22Rv1 (cell line): ENCODE measurements at regions not wholly inside any gene's neighbourhood (a gene's known extent, or its start where the extent isn't known, plus 50 kb on each side); places are given as distances from the start of the nearest gene placed in this dataset.
"Not testable (repeated sequence)": the region's sequence is repeated elsewhere in the genome, so short reads cannot be mapped to it uniquely, and the experiment has no call there.

ENCODE experiments used
- H3K27ac ChIP-seq: fragments of 450-650 bp; 2 replicates; pipeline ENCODE4 v1.5.1; 2017
- CTCF ChIP-seq: fragments of 450-650 bp; IDR thresholded peaks from 2 replicates; pipeline ENCODE4 v1.5.1; 2017; ENCODE audit warnings: mild to moderate bottlenecking
- ZFX ChIP-seq: fragments of 450-650 bp; IDR thresholded peaks from 2 replicates; pipeline ENCODE4 v1.6.1; 2017; ENCODE audit warnings: antibody characterized with exemption, borderline replicate concordance

- TF ChIP-seq ZFX (no peak), CTCF (no peak)
- H3K27ac ChIP-seq: peak overlapping the region; percentile 69
Observed at GRCh38 chr10:109650228-109650627, 273.1 kb downstream of the XPNPEP1 start.

DNA sequence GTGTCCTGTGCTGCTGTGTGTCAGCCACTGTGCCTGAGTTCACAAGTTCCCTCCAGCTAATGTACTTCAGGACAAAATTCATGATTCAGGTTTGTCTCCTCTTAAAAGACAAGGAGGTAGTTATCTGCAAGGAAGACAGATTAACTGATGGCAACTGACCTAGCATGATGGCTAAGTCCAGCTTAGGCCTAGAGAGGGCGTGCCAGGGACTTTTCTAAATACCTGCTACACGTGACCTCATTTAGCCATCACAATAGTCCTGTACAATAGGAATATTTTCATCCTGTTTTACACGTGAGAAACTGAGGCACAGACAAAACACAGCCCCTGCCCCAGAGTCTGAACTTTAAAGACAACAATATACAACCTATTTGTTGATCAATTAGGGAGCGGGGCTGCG is 275.7 kb downstream of the XPNPEP1 start:
- H3K27ac ChIP-seq: peak overlapping the region; percentile 69
- TF ChIP-seq CTCF (peak; percentile 49), ZFX (no peak)

DNA sequence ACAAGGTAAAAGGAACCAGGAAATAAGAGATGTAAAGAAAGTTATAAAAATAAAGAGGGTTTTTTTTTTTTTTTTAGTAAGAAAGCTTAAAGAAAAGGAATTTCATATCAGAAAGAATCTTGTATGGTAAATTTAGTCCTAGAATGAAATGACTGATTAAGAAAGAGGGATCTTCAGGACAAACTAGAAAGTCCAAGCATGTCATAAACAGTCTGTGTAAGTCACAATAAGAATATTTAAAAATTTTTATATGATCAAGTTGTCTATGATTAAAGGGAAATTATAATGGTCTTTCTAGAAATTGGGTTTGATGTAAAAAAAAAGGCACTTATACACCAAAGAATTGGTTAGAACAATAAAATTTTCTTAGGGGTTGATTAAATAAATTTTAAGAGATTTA is 289.5 kb downstream of the XPNPEP1 start:
- H3K27ac ChIP-seq: no peak overlapping the region
- no peak for TF ChIP-seq ZFX
- no peak for TF ChIP-seq CTCF

GRCh38 chr10:109633017-109633416 is 290.3 kb downstream of the XPNPEP1 start:
- not testable (repeated sequence) for H3K27ac ChIP-seq

DNA sequence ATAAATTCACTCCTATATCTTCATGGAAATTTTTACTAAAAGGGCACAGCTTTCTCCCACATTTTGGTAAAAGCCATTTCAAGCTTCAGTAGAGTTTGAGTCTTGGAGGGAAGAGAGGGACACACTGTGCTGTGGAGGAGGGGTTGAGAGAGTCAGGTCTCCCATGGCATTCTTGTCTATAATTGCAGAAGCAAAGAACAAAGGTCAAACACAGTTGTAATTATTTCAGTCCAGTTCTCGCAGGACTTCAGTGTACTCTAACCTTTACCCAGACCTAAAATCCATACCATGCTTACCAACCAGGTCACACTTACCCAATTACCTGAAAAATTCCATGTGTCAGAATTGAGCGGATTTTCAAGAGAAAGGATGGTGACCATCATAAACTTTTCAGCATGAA is 298.4 kb downstream of the XPNPEP1 start:
- TF ChIP-seq CTCF (no peak), ZFX (no peak)
- no peak overlapping the region for H3K27ac ChIP-seq

GRCh38 chr10:109622566-109622965 is 300.7 kb downstream of the XPNPEP1 start:
- no peak for TF ChIP-seq CTCF
- TF ChIP-seq ZFX: no peak
- H3K27ac ChIP-seq: no peak overlapping the region

- TF ChIP-seq CTCF (no peak), ZFX (no peak)
- no peak overlapping the region for H3K27ac ChIP-seq
Observed at GRCh38 chr10:109620396-109620795, 302.9 kb downstream of the XPNPEP1 start.

DNA sequence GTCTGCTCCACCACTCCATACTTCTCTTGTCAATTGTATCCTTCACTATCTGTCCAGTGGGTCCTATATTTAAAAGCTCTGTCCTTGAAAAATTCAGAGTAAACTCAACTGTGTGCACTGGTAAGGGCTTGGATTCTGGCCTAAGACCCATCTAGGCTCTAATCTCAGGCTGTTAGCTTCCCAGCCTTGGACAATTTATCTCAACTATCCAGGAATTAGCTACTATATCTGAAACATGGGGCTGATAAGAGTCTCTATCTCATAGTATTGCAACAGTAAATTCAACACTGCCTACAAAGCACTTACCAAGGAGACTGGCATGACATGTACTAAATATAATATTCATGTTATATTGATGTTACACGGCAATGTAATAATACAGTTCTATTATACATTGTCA is 303.4 kb downstream of the XPNPEP1 start:
- TF ChIP-seq CTCF (no peak), ZFX (no peak)
- H3K27ac ChIP-seq: no peak overlapping the region
